HepG2 (cell line): ENCODE measurements at regions not wholly inside any gene's neighbourhood (a gene's known extent, or its start where the extent isn't known, plus 50 kb on each side); places are given as distances from the start of the nearest gene placed in this dataset.

ENCODE experiments used
- ATAC-seq: fragments of 200-7000 bp; cut with Tn5 transposase; 3 replicates; pipeline ENCODE4 v1.9.1; 2020; ENCODE audit warnings: mild to moderate bottlenecking, moderate library complexity
- BruUV-seq: library from RNA; stranded (reverse); fragments of 400-500 nt; replicated peaks from 2 replicates; lab custom pipeline; 2021; lab: Mats Ljungman, UMichigan
- CTCF ChIA-PET: fragments of 300-600 bp; formaldehyde crosslinking; extraction: SDS; loops from one replicate; lab custom pipeline; 2021; ENCODE audit warnings: low total read pairs, inconsistent platforms, low intra/inter-chr PET ratio; lab: Yijun Ruan, JAX
- POLR2A ChIA-PET: fragments of 350-600 bp; sonication (Branson Sonifier 250); formaldehyde crosslinking; loops from one replicate; lab custom pipeline; 2020; ENCODE audit warnings: antibody characterized with exemption, inconsistent platforms; lab: Yijun Ruan, JAX
- DNase-seq: peaks from one replicate; pipeline ENCODE4 v3.0.0-alpha.2; 2015; ENCODE audit warnings: low spot score
- FAIRE-seq: peaks from 3 replicates; lab custom pipeline; 2011; peaks lifted over from hg19 to GRCh38; lab: Jason Lieb, UNC
- H2AFZ ChIP-seq: one replicate; pipeline ENCODE4 v1.6.1; 2011; ENCODE audit warnings: low read length, inconsistent platforms
- H3K27ac ChIP-seq: fragments of 300-600 bp; 3 replicates; pipeline ENCODE4 v1.8.0; 2011; ENCODE audit warnings: mixed run types, mild to moderate bottlenecking, mixed read lengths, low read length, inconsistent platforms; ENCODE audit not compliant: insufficient read depth; ENCODE audit errors: extremely low read length
- H3K27me3 ChIP-seq, 2 experiments: fragments of 200-600 bp in 1 of 2; 2 replicates in 1 of 2; 3 replicates in 1 of 2; pipeline versions ENCODE4 v1.6.0 to v1.8.0; 2011; ENCODE audit warnings: low read length in 2 of 2, mild to moderate bottlenecking in 2 of 2, moderate library complexity in 2 of 2, inconsistent platforms in 1 of 2; ENCODE audit not compliant: insufficient read depth in 2 of 2, control insufficient read depth in 1 of 2
- H3K36me3 ChIP-seq, 2 experiments: fragments of 200-600 bp in 1 of 2; replicated peaks in 1 of 2; 2 replicates in 1 of 2; 3 replicates in 1 of 2; pipeline versions ENCODE4 v1.5.1 to v1.8.0; 2011; ENCODE audit warnings: low read length in 2 of 2, inconsistent platforms in 1 of 2; ENCODE audit not compliant: insufficient read depth in 2 of 2, control insufficient read depth in 1 of 2
- H3K4me1 ChIP-seq: 2 replicates; pipeline ENCODE4 v1.5.1; 2012; ENCODE audit warnings: low read length, inconsistent platforms; ENCODE audit not compliant: insufficient read depth
- H3K4me2 ChIP-seq: 2 replicates; pipeline ENCODE4 v1.6.0; 2011; ENCODE audit warnings: low read depth, low read length, inconsistent platforms
- H3K4me3 ChIP-seq, 3 experiments: fragments of 200-600 bp in 1 of 3; sonication (generic), shearing (Covaris generic) in 1 of 3; replicated peaks in 1 of 3; 2 replicates each; pipeline ENCODE4 v1.5.1; 2011 to 2016; ENCODE audit warnings: low read length in 3 of 3, inconsistent platforms in 2 of 3, low read depth in 2 of 3, mild to moderate bottlenecking in 2 of 3, control low read depth in 1 of 3, mixed read lengths in 1 of 3; ENCODE audit not compliant: insufficient read depth in 1 of 3
- H3K79me2 ChIP-seq: one replicate; pipeline ENCODE4 v1.6.1; 2011; ENCODE audit warnings: low read length, inconsistent platforms; ENCODE audit not compliant: insufficient read depth
- H3K9ac ChIP-seq: 2 replicates; pipeline ENCODE4 v1.6.0; 2011; ENCODE audit warnings: mild to moderate bottlenecking, low read depth, low read length, inconsistent platforms; ENCODE audit not compliant: insufficient read depth
- H3K9me3 ChIP-seq: 2 replicates; pipeline ENCODE4 v1.5.1; 2012; ENCODE audit warnings: mild to moderate bottlenecking, low read length
- H4K20me1 ChIP-seq: 2 replicates; pipeline ENCODE4 v1.6.0; 2011; ENCODE audit warnings: inconsistent platforms, mild to moderate bottlenecking, low read length, moderate library complexity; ENCODE audit not compliant: insufficient read depth
- EEA1 ChIP-seq: sonication (generic); formaldehyde crosslinking; IDR thresholded peaks from 2 replicates; pipeline ENCODE4 v1.5.1; 2020; ENCODE audit warnings: mild to moderate bottlenecking, missing genetic modification reagents, borderline replicate concordance
- HES4 ChIP-seq: sonication (generic); formaldehyde crosslinking; IDR thresholded peaks from 2 replicates; pipeline ENCODE4 v1.9.0; 2021; ENCODE audit warnings: mild to moderate bottlenecking, missing genetic modification reagents, borderline replicate concordance
- KMT2B ChIP-seq: IDR thresholded peaks from 2 replicates; pipeline ENCODE4 v1.6.1; 2016; ENCODE audit warnings: missing genetic modification reagents, missing compliant biosample characterization
- MTF1 ChIP-seq: sonication (generic); formaldehyde crosslinking; IDR thresholded peaks from 2 replicates; pipeline ENCODE4 v1.5.0; 2020; ENCODE audit warnings: missing genetic modification reagents
- PCBP1 ChIP-seq: fragments of 200-400 bp; formaldehyde crosslinking; IDR thresholded peaks from 2 replicates; pipeline ENCODE4 v1.6.1; 2017; ENCODE audit warnings: mild to moderate bottlenecking, low read depth, low read length, borderline replicate concordance
- PHF8 ChIP-seq: sonication (generic); formaldehyde crosslinking; IDR thresholded peaks from 2 replicates; pipeline ENCODE4 v1.5.0; 2020; ENCODE audit warnings: missing genetic modification reagents
- SCMH1 ChIP-seq: sonication (generic); formaldehyde crosslinking; IDR thresholded peaks from 2 replicates; pipeline ENCODE4 v1.9.0; 2021; ENCODE audit warnings: missing genetic modification reagents, mild to moderate bottlenecking, borderline replicate concordance
- SIN3B ChIP-seq: fragments of 150-350 bp; IDR thresholded peaks from 2 replicates; pipeline ENCODE4 v1.6.1; 2014; ENCODE audit warnings: low read length
- SRY ChIP-seq: sonication (generic); formaldehyde crosslinking; IDR thresholded peaks from 2 replicates; pipeline ENCODE4 v1.8.0; 2022; ENCODE audit warnings: mild to moderate bottlenecking, missing genetic modification reagents
- YEATS4 ChIP-seq: sonication (generic); formaldehyde crosslinking; IDR thresholded peaks from 2 replicates; pipeline ENCODE4 v1.4.0; 2020; ENCODE audit warnings: missing genetic modification reagents, borderline replicate concordance
- ZNF672 ChIP-seq: sonication (generic); formaldehyde crosslinking; IDR thresholded peaks from 2 replicates; pipeline ENCODE4 v1.8.1; 2022; ENCODE audit warnings: missing genetic modification reagents
- WGBS: methylation state at CpG from one replicate; pipeline ENCODE4 v1.1.6; 2017; ENCODE audit warnings: low lambda C conversion rate; 5-methylcytosine and 5-hydroxymethylcytosine counted together
- in situ Hi-C: cut with HindIII; loops from 2 replicates; pipeline ENCODE4 v1.10.0; 2017; ENCODE audit warnings: low pct_unique_long_range_greater_than_20kb; ENCODE audit not compliant: extremely low pct_ligation_motif_present
- intact Hi-C: fragments of 100-400 bp; cut with micrococcal nuclease; formaldehyde crosslinking; loops from one replicate; pipeline ENCODE4 v1.10.0; 2022; ENCODE audit not compliant: unreplicated experiment
- TF ChIP-seq, protein P1 (sequence below): sonication (generic); formaldehyde crosslinking; IDR thresholded peaks from 2 replicates; pipeline ENCODE4 v1.4.0; 2020; ENCODE audit warnings: missing genetic modification reagents
- TF ChIP-seq, protein P2 (sequence below): sonication (generic); formaldehyde crosslinking; IDR thresholded peaks from 2 replicates; pipeline ENCODE4 v1.4.0; 2020; ENCODE audit warnings: missing genetic modification reagents
- TF ChIP-seq, protein P3 (sequence below): IDR thresholded peaks from 2 replicates; pipeline ENCODE4 v1.6.1; 2016; ENCODE audit warnings: control low read depth

DNA sequence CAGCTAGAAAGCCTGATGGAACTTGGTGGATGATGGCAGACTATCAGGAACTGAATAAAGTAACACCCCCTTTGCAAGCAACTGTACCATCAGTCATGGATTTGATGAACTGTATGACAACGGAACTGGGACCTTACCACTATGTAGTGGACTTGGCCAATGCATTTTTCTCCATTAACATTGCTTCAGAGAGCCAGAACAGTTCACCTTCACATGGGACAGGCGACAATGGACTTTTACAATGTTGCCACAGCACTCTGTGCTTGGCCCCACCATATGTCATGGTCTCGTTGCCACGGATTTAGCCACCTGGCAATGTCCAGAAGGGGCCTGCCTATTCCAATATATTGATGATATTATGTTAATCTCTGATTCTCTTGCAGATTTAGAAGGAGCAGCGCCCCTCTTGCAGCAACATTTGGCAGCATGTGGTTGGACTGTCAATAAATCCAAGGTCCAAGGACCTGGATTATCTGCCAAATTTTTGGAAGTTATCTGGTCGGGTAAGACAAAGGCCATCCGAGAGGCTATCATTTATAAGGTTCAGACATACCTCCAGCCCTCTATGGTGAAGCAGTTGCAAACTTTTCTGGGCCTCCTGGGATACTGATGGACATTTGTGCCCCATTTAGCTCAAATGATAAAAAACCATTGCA, 52.2 kb upstream of the ZC3H15 start:
- Histone ChIP-seq H3K27ac (no peak overlapping the region), H3K4me3 (no peak overlapping the region), H3K27me3 (no peaks in the 10 kb centered on the region), H3K36me3 (peaks cover 4 to 24% of the 10 kb centered on the region in 2 experiments; a peak in 4 of 5 replicates), H4K20me1 (no peaks in the 10 kb centered on the region), H2AFZ (no peak overlapping the region), H3K79me2 (no peaks in the 10 kb centered on the region), H3K9ac (no peak overlapping the region), H3K4me2 (no peak overlapping the region), H3K9me3 (peaks cover 12% of the 10 kb centered on the region; the same call in 1 of the 2 replicates), H3K4me1 (no peaks in the 10 kb centered on the region)
- in situ Hi-C loops (no loop called here), intact Hi-C loops (no loop called here)
- DNase-seq: no peak
- ATAC-seq: no peak
- ChIA-PET POLR2A (no interaction called here), CTCF (no interaction called here)
- BruUV-seq: no TSS peak
- FAIRE-seq: no peak
- 95% methylated on average over 7 of the region's 7 CpGs for WGBS
- no peak for TF ChIP-seq KMT2B
- no peak for TF ChIP-seq SIN3B
- TF ChIP-seq, protein P1, sequence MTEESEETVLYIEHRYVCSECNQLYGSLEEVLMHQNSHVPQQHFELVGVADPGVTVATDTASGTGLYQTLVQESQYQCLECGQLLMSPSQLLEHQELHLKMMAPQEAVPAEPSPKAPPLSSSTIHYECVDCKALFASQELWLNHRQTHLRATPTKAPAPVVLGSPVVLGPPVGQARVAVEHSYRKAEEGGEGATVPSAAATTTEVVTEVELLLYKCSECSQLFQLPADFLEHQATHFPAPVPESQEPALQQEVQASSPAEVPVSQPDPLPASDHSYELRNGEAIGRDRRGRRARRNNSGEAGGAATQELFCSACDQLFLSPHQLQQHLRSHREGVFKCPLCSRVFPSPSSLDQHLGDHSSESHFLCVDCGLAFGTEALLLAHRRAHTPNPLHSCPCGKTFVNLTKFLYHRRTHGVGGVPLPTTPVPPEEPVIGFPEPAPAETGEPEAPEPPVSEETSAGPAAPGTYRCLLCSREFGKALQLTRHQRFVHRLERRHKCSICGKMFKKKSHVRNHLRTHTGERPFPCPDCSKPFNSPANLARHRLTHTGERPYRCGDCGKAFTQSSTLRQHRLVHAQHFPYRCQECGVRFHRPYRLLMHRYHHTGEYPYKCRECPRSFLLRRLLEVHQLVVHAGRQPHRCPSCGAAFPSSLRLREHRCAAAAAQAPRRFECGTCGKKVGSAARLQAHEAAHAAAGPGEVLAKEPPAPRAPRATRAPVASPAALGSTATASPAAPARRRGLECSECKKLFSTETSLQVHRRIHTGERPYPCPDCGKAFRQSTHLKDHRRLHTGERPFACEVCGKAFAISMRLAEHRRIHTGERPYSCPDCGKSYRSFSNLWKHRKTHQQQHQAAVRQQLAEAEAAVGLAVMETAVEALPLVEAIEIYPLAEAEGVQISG: no peak
- no peak for TF ChIP-seq SRY (CRISPR knock-in tag)
- no peak for TF ChIP-seq MTF1 (CRISPR knock-in tag)
- no peak for TF ChIP-seq YEATS4
- TF ChIP-seq HES4 (CRISPR knock-in tag): no peak
- no peak for TF ChIP-seq SCMH1 (CRISPR knock-in tag)
- TF ChIP-seq, protein P2, sequence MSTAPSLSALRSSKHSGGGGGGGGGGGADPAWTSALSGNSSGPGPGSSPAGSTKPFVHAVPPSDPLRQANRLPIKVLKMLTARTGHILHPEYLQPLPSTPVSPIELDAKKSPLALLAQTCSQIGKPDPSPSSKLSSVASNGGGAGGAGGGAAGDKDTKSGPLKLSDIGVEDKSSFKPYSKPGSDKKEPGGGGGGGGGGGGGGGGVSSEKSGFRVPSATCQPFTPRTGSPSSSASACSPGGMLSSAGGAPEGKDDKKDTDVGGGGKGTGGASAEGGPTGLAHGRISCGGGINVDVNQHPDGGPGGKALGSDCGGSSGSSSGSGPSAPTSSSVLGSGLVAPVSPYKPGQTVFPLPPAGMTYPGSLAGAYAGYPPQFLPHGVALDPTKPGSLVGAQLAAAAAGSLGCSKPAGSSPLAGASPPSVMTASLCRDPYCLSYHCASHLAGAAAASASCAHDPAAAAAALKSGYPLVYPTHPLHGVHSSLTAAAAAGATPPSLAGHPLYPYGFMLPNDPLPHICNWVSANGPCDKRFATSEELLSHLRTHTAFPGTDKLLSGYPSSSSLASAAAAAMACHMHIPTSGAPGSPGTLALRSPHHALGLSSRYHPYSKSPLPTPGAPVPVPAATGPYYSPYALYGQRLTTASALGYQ (CRISPR knock-in tag): no peak
- TF ChIP-seq, protein P3, sequence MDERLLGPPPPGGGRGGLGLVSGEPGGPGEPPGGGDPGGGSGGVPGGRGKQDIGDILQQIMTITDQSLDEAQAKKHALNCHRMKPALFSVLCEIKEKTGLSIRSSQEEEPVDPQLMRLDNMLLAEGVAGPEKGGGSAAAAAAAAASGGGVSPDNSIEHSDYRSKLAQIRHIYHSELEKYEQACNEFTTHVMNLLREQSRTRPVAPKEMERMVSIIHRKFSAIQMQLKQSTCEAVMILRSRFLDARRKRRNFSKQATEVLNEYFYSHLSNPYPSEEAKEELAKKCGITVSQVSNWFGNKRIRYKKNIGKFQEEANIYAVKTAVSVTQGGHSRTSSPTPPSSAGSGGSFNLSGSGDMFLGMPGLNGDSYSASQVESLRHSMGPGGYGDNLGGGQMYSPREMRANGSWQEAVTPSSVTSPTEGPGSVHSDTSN (CRISPR knock-in tag): no peak
- no peak for TF ChIP-seq PHF8 (CRISPR knock-in tag)
- no peak for TF ChIP-seq PCBP1
- TF ChIP-seq EEA1 (CRISPR knock-in tag): no peak
- no peak for TF ChIP-seq ZNF672 (CRISPR knock-in tag)
